ENCODE measurements at regions not wholly inside any gene's neighbourhood (a gene's known extent, or its start where the extent isn't known, plus 50 kb on each side); places are given as distances from the start of the nearest gene placed in this dataset.
A peak's percentile ranks its signal among the peaks of the same experiment; 100 is the strongest.

- DNase-seq, result no peak
These were observed 674.3 kb downstream of the INHBA start for GRCh38 chr7:41028580-41028979.

DNA sequence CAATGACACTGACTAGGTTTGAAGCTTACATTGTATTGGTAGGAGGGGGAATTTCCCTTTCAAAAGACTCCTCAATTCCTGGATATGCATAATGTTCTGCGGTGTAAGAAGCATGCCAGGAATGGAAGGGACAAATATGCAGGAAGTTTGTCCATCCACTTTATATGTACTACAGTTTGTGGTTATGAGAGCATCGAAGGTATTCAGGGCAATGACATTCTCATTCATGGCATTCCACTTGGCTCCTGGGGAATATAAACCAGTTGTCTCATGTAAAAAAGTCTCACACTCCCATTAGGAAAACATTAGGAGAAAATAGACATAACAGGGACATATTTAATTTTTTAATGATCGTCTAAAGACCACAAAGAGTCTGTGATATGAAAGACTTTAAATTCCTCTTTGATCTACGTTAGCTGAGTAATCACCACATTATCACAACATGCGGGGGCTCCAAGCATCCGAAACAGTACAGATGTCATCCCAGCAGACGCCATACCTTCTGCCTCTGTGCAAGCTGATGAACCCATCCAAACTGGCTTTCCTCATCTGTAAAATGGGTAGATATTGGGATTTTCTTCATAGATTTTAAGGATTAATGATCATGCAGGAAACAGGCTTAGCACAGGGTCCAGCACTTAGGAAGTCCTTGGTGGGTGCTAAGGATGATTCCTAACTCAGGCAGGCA is 675.3 kb downstream of the INHBA start:
- no peak for DNase-seq

DNA sequence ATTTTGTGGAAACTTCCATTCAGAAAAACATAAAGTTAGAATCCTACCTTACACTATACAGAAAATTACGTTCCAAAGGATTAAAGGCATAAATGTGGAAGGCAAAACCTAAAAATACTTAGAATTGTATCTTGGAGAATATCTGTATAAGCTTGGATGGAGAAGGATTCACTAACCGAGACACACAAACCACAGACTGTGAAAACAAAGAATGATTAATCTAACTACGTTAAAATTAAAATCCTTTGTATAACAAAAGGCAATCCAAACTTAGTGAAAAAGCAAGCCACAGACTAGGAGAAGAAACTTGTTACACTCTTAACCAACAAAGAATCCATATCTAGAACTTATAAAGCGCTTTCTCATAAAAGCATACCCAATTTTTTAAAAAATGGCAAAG is 678.8 kb downstream of the INHBA start:
- DNase-seq, result no peak

DNA sequence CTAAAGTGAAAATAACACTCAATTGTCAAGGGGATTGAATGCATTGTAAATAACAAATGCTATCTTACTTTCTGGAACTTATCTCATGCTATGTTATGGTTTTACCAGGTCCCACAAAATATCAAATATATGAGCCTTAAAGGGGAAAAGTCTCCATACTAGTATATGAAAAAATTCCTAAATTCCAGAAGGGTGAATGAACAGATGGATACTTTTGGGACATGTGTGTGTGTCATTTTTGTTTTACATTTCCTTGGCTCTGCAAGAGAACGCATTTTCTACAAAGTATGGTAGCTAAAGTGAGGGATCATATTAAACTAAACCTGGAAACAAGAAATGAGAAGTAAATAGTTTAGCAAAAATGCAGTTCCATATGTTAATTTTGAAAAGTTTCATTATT is 682.8 kb downstream of the INHBA start:
- DNase-seq, result no peak

- no peak for DNase-seq
These were observed 689.8 kb downstream of the INHBA start for GRCh38 chr7:41013117-41013516.

DNA sequence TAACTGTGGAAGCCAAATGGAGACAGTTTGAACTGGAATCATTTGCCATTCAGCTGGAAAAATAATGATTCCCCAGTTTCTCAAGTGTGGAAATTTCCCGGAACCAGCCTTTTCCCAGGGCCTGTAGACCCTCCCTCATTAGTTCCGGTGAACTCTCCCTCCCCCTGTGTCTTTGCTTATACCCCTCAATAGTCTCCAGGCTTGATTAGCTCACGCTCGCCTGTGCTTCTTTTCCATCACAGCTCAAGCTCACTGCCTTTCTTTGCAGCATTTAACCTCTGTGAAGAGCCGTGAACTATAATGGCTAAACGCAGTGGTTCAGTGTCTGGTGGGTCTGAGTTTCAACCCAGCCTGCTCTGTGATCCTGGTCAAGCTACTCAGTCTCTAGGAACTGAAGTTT is 690.8 kb downstream of the INHBA start:
- DNase-seq, result no peak

GRCh38 chr7:41010967-41011366 is 691.9 kb downstream of the INHBA start:
- DNase-seq, result no peak

GRCh38 chr7:41010418-41010817 is 692.5 kb downstream of the INHBA start:
- DNase-seq, result no peak

DNA sequence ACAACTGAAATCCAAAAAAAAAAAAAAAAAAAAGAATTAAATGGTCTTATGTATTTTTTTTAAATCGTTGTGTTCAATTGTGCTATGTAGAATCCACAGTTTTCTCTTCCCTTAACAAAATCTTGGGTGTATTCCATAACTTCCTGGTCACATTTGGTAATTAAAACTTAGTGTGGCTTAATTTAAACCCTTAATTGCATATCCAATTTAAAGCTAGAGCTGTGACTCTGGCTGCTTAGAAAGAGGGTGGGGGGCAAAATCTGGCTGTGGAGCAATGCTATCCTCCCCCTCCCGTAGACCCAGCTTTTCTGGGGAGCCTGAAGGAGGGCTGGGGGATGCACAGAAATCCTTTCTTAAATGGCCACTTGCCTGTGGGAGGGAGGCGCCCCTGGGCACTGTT is 695.1 kb downstream of the INHBA start:
- no peak for DNase-seq

DNA sequence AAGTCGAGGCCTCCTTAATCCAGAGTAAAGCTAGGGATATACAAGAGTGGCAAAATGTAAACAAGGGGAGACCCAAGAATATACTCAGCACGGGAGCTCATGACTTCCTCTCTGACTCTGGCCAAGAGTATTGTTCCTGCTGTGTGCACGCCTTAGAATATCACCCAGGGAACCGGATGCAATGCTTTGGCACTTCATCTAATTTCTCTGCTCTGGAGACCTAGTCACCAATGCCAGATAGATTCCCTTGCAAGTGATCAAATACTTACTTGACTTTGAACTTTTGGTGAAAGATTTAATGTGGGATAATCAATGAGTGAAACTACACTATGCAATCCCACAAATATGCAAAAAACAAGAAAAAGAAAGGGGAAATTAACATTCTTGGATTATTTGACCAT is 695.5 kb downstream of the INHBA start:
- no peak for DNase-seq

GRCh38 chr7:41006306-41006995 is 696.4 kb downstream of the INHBA start:
- DNase-seq, result no peak

DNA sequence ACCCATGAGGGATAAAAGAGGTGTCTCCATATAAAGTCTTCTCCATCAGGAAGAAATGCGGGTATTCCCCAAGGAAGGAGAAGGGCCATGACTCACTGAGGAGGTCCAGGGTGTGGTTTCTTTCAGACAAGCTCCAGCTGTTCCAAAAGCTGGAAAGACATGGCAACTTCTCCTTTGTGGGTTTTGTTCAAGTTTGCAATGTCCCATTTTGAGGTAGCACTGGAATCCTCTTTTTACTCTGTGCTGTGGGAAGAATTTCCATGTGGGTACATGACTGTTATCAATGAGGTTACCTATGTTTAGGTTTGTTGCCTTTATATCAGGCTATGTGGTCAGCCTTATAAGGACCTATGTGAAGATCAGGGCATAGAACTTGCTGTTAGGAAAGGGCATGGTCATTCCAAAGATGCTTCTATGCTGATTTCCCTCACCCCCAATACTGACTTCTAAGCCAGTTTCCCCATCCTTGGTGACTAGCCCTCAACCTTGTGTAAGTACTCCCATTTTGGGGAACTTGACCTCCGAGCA is 697.5 kb downstream of the INHBA start:
- no peak for DNase-seq

GRCh38 chr7:41003977-41004376 is 698.9 kb downstream of the INHBA start:
- DNase-seq, result no peak

GRCh38 chr7:41003611-41003940 is 699.3 kb downstream of the INHBA start:
- no peak for DNase-seq

DNA sequence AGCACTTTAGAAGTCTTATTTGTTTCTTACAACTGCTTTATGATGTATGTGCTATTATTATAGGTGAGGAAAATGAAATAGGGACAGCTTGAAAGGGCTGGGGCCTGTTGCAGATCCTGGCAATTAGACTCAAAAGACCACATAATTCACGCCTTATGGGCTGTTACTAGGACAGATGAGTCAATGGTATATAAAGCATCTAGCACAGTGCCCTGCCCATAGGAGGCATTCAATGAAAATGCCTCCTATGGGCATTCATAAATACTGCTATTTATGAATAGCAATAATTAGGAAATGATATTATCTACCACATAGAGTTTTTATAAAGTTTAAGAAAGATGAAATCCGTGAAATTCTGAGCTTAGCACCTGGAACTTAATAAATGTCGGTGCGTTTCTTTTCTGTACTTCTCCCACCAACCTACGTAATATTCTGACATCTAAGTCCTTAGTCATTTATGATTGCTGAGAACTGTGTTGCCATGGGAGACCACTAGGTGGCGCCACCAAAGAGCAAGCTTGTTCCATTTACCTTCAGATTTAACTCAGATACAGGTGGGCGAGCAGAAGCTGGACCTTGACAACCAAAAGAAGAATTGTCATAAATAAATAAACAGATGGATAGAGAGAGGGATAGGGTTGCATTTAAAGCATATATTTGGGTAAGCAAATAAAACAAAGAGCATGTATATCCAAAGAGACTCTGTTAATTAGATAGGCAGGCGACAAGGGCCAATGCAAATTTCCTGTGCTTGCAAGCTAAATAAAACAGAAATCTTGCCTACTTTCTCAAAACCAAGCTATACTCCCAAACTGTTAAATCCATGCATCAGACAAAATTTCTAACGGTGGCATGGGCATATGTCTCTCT is 699.9 kb downstream of the INHBA start:
- DNase-seq, result peak in 1 of 5 donors; percentile 8

GRCh38 chr7:41000042-41000441 is 702.8 kb downstream of the INHBA start:
- DNase-seq, result no peak

- no peak for DNase-seq
These were observed 706.6 kb downstream of the INHBA start for GRCh38 chr7:40996233-40996677.

GRCh38 chr7:40990841-40991240 is 712.0 kb downstream of the INHBA start:
- no peak for DNase-seq

DNA sequence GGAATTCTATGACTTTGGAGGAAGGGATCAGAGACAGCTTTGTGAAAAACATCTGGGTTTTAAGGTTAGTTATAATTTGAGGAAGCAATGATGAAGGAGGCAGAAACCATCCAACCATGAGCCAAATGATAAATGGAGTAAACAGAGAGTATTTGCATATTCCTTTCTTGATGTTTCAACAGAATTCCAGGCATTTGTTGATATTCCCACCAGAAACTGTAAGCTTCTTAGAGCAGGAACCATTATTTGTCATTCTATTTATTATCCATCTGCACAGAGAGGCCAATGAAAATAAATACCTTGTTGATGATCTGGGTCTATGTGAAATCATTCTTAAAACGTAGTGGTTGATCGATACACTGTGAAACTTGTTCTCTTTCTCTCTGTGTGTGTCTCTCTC is 715.3 kb downstream of the INHBA start:
- no peak for DNase-seq

DNA sequence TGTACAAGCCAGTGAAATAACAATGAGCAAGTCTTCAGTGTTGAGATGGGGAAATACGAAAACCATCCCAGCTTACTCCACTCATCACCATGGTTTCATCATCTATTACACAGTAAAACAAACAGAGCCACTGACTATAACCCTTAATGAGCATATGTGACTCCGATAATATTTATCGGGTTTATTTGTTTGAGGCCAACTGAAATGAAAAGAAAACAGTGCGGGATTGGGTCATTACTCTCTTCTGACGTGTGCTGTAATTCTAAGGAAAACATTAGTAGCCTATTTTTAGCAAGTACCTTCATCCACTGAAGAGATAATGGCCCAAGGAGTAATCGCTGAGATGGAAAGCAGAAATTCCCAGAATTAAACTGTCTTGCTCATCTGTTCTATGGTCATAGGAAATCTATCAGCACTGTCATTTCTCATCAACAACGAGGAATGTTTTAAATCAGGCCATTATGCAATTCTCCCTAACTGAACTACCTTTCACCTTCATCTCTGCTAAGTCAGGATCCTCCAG is 716.5 kb downstream of the INHBA start:
- DNase-seq, result no peak

DNA sequence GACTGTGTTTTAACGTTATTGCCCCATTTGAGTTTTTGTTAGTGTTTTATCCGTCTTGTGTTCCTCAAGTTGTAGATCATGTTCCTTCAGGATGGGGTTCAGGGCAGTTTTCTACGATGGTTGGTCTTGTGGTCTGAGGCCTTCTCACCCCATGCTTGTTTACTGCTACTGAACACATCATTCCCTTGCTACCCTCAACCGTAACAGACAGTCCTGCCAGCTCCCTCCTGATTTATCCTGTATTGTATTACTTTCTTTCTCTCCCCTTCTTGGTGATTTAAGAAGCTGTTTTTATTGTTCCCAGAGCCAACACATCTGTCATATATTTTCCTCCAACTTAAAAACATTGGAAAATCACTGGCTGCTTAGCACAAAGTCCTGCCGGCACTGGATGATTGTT is 719.8 kb downstream of the INHBA start:
- no peak for DNase-seq

- no peak for DNase-seq
These were observed 723.6 kb downstream of the INHBA start for GRCh38 chr7:40979296-40979695.

DNA sequence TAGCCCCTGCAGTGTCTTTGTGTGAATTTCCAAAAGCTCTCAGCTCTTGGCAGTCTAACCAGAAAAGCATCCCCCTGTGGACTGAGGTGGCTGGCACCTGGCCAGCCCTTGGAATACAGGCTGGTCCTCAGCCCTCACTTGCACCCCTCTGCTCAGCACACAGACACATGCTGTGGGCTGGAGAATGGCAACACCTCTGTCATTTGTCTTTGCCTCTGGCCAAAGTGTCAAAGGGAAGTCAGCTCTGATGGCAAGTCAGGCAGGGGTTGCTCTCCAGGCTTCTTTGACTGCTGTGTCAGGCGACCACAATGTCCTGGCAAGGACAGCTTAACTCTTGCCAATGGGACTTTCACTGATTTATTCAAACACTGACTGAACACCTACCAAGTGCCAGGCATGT is 724.8 kb downstream of the INHBA start:
- no peak for DNase-seq

All from T-helper 1 cell (primary cell).